ENCODE measurements at regions not wholly inside any gene's neighbourhood (a gene's known extent, or its start where the extent isn't known, plus 50 kb on each side); places are given as distances from the start of the nearest gene placed in this dataset.

- no peak for TF ChIP-seq CTCF (IDR thresholded peaks at IDR 0.05; ENCODE audit: control extremely low read depth in 1 of 3, insufficient read depth in 1 of 3, low read depth in 1 of 3, low read length in 3 of 3)
- no peak for TF ChIP-seq EGR1 (IDR thresholded peaks at IDR 0.05; ENCODE audit: borderline replicate concordance, low read depth, low read length)
- no peak for TF ChIP-seq MAX (IDR thresholded peaks at IDR 0.05)
- TF ChIP-seq CHD2 (IDR thresholded peaks at IDR 0.05; ENCODE audit: low read length) = no peak
- no peak for TF ChIP-seq POLR2AphosphoS5 (IDR thresholded peaks at IDR 0.05; ENCODE audit: low read depth, low read length)
- no peak for TF ChIP-seq CHD1 (IDR thresholded peaks at IDR 0.05; ENCODE audit: low read depth, low read length)
- no peak for TF ChIP-seq BCL11A (IDR thresholded peaks at IDR 0.05; ENCODE audit: low read depth in 2 of 2, low read length in 2 of 2)
- TF ChIP-seq RAD21 (IDR thresholded peaks at IDR 0.05 in 1 of 2, conservative IDR thresholded peaks at IDR 0.05 in 1 of 2; ENCODE audit: low read depth in 2 of 2, low read length in 2 of 2) = no peak
- TF ChIP-seq EZH2 (IDR thresholded peaks at IDR 0.05; ENCODE audit: low read depth, low read length, severe bottlenecking) = no peak
- no peak for TF ChIP-seq POLR2A (IDR thresholded peaks at IDR 0.05; ENCODE audit: control extremely low read depth in 1 of 2, low read depth in 2 of 2, low read length in 2 of 2)
- no peak for TF ChIP-seq ATF2 (IDR thresholded peaks at IDR 0.05; ENCODE audit: low read length)
- no peak for TF ChIP-seq HDAC2 (IDR thresholded peaks at IDR 0.05; ENCODE audit: borderline replicate concordance in 1 of 2, low read depth in 2 of 2, low read length in 2 of 2)
- no peak for TF ChIP-seq JUND (IDR thresholded peaks at IDR 0.05; ENCODE audit: low read length)
Observed at GRCh38 chr2:56449002-56449431, 265.2 kb downstream of the CCDC85A start.

Data from H1 (cell line).